ENCODE measurements at regions not wholly inside any gene's neighbourhood (a gene's known extent, or its start where the extent isn't known, plus 50 kb on each side); places are given as distances from the start of the nearest gene placed in this dataset.

- TF ChIP-seq ATF3 (IDR thresholded peaks at IDR 0.05) (no peak), SP1 (IDR thresholded peaks at IDR 0.05; ENCODE audit: low read depth) (no peak), POLR2A (IDR thresholded peaks at IDR 0.05; ENCODE audit: borderline replicate concordance, extremely low read depth, insufficient read depth, insufficient read length) (no peak), YY1 (IDR thresholded peaks at IDR 0.05; ENCODE audit: extremely low read depth, insufficient replicate concordance, low read depth, low read length) (no peak), ZFX (IDR thresholded peaks at IDR 0.05) (no peak), EZH2 (IDR thresholded peaks at IDR 0.05) (no peak), POLR2AphosphoS5 (IDR thresholded peaks at IDR 0.05; ENCODE audit: low read depth, low read length) (no peak), CEBPB (IDR thresholded peaks at IDR 0.05; ENCODE audit: low read depth) (no peak)
- TF ChIP-seq, protein P1, sequence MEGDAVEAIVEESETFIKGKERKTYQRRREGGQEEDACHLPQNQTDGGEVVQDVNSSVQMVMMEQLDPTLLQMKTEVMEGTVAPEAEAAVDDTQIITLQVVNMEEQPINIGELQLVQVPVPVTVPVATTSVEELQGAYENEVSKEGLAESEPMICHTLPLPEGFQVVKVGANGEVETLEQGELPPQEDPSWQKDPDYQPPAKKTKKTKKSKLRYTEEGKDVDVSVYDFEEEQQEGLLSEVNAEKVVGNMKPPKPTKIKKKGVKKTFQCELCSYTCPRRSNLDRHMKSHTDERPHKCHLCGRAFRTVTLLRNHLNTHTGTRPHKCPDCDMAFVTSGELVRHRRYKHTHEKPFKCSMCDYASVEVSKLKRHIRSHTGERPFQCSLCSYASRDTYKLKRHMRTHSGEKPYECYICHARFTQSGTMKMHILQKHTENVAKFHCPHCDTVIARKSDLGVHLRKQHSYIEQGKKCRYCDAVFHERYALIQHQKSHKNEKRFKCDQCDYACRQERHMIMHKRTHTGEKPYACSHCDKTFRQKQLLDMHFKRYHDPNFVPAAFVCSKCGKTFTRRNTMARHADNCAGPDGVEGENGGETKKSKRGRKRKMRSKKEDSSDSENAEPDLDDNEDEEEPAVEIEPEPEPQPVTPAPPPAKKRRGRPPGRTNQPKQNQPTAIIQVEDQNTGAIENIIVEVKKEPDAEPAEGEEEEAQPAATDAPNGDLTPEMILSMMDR (IDR thresholded peaks at IDR 0.05 in 2 of 3, conservative IDR thresholded peaks at IDR 0.05 in 1 of 3; ENCODE audit: borderline replicate concordance in 1 of 3, insufficient read depth in 1 of 3, low read depth in 2 of 3, low read length in 2 of 3) = no peak
Observed at GRCh38 chr1:42044346-42044745, 108.9 kb upstream of the GUCA2B start.
